ENCODE measurements at regions not wholly inside any gene's neighbourhood (a gene's known extent, or its start where the extent isn't known, plus 50 kb on each side); places are given as distances from the start of the nearest gene placed in this dataset.

- H3K27me3 Mint-ChIP-seq (ENCODE audit: insufficient read depth, unreplicated experiment), result peaks cover 27% of the 10 kb centered on the region
- no TSS peak for BruUV-seq (replicated peaks)
Measured at GRCh38 chr3:72082186-72082715, 297.3 kb upstream of the PROK2 start.

GRCh38 chr3:72081471-72082185, 296.7 kb upstream of the PROK2 start:
- ChIA-PET POLR2A (no interaction called here), CTCF (interaction anchor here (0.6 kb wide), 1 partner anchor 87 kb away, joined by 4 read pairs; no protein-coding TSS in a partner anchor)
- no TSS peak for BruUV-seq (replicated peaks)
- Mint-ChIP-seq H3K36me3 (ENCODE audit: insufficient read depth, unreplicated experiment) (no peaks in the 10 kb centered on the region), H3K27me3 (ENCODE audit: insufficient read depth, unreplicated experiment) (peaks cover 27% of the 10 kb centered on the region), H3K4me3 (ENCODE audit: unreplicated experiment) (no peak overlapping the region), H3K9me3 (ENCODE audit: unreplicated experiment) (no peaks in the 10 kb centered on the region), H3K4me1 (ENCODE audit: insufficient read depth, unreplicated experiment) (no peaks in the 10 kb centered on the region), H3K27ac (ENCODE audit: low read depth, unreplicated experiment) (no peak overlapping the region)
- intact Hi-C loops (cut with micrococcal nuclease), result no loop called here
- DNase-seq (ENCODE audit: unreplicated experiment), result no peak
- no peak for TF ChIP-seq CTCF (IDR thresholded peaks at IDR 0.05; ENCODE audit: unreplicated experiment)

More at GRCh38 chr3:72082186-72082715, 297.3 kb upstream of the PROK2 start:
- H3K4me3 Mint-ChIP-seq (ENCODE audit: unreplicated experiment), result no peak overlapping the region
- CTCF ChIA-PET, result interaction anchor here (0.6 kb wide), 1 partner anchor 88 kb away, joined by 4 read pairs; no protein-coding TSS in a partner anchor
- no peaks in the 10 kb centered on the region for H3K36me3 Mint-ChIP-seq (ENCODE audit: insufficient read depth, unreplicated experiment)
- H3K27ac Mint-ChIP-seq (ENCODE audit: low read depth, unreplicated experiment), result no peak overlapping the region
- intact Hi-C loops (cut with micrococcal nuclease), result no loop called here
- POLR2A ChIA-PET, result no interaction called here
- no peaks in the 10 kb centered on the region for H3K9me3 Mint-ChIP-seq (ENCODE audit: unreplicated experiment)
- no peak for TF ChIP-seq CTCF (IDR thresholded peaks at IDR 0.05; ENCODE audit: unreplicated experiment)
- DNase-seq (ENCODE audit: unreplicated experiment), result no peak
- H3K4me1 Mint-ChIP-seq (ENCODE audit: insufficient read depth, unreplicated experiment), result no peaks in the 10 kb centered on the region

DNA sequence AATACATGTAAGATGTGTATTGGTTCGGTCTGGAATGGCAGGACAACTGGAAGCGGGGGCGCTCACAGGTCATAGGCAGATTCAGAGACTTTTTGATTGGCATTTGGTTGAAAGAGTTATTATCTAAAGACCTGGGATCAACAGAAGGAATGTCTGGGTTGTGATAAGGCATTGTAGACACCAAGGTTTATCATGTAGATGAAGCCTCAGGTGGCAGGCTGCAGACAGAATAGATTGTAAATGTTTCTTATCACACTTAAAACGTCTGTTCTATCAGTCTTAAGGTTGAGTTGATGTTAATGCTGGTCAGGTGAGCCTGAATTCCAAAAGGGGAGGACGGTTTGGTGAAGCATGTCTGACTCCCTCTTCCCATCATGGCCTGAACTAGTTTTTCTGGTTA, 295.9 kb upstream of the PROK2 start:
- Mint-ChIP-seq H3K9me3 (ENCODE audit: unreplicated experiment) (no peaks in the 10 kb centered on the region), H3K27ac (ENCODE audit: low read depth, unreplicated experiment) (no peak overlapping the region), H3K27me3 (ENCODE audit: insufficient read depth, unreplicated experiment) (peaks cover 18% of the 10 kb centered on the region), H3K4me3 (ENCODE audit: unreplicated experiment) (no peak overlapping the region), H3K4me1 (ENCODE audit: insufficient read depth, unreplicated experiment) (no peaks in the 10 kb centered on the region), H3K36me3 (ENCODE audit: insufficient read depth, unreplicated experiment) (no peaks in the 10 kb centered on the region)
- ChIA-PET POLR2A (no interaction called here), CTCF (no interaction called here)
- intact Hi-C loops (cut with micrococcal nuclease), result no loop called here
- no peak for DNase-seq (ENCODE audit: unreplicated experiment)
- BruUV-seq (replicated peaks), result no TSS peak
- TF ChIP-seq CTCF (IDR thresholded peaks at IDR 0.05; ENCODE audit: unreplicated experiment), result no peak

DNA sequence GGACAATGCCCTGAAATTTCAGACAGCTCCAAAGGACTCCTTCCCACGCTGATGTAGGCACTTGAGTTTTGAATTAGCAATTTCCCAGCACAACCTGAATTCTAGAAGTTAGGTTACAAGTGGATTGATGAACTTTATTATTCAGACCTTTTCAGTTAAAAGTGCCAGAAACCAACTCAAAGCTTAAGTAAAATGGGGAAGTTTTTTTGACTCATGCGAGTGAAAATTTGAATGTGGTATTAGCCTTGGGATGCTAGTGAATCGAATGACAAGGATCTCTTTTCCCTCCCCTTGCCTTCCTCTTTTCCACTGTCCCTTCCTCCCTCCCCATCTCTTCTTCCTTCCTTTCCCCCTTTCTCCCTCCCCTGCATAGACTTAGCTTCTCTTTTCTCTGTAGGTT, 295.1 kb upstream of the PROK2 start:
- DNase-seq (ENCODE audit: unreplicated experiment), result no peak
- H3K9me3 Mint-ChIP-seq (ENCODE audit: unreplicated experiment), result no peaks in the 10 kb centered on the region
- ChIA-PET POLR2A (no interaction called here), CTCF (no interaction called here)
- no peak for TF ChIP-seq CTCF (IDR thresholded peaks at IDR 0.05; ENCODE audit: unreplicated experiment)
- H3K36me3 Mint-ChIP-seq (ENCODE audit: insufficient read depth, unreplicated experiment), result no peaks in the 10 kb centered on the region
- no peak overlapping the region for H3K4me3 Mint-ChIP-seq (ENCODE audit: unreplicated experiment)
- no peak overlapping the region for H3K27ac Mint-ChIP-seq (ENCODE audit: low read depth, unreplicated experiment)
- BruUV-seq (replicated peaks), result no TSS peak
- H3K4me1 Mint-ChIP-seq (ENCODE audit: insufficient read depth, unreplicated experiment), result no peaks in the 10 kb centered on the region
- intact Hi-C loops (cut with micrococcal nuclease), result no loop called here
- H3K27me3 Mint-ChIP-seq (ENCODE audit: insufficient read depth, unreplicated experiment), result peaks cover 15% of the 10 kb centered on the region

Data from MCF 10A (cell line).